SKM-1 treated with dmso at 0.1 percent for 144 hours (cell line): ENCODE measurements at regions not wholly inside any gene's neighbourhood (a gene's known extent, or its start where the extent isn't known, plus 50 kb on each side); places are given as distances from the start of the nearest gene placed in this dataset.
"Not testable (repeated sequence)": the region's sequence is repeated elsewhere in the genome, so short reads cannot be mapped to it uniquely, and the experiment has no call there.

Source experiments
- DNase-seq: peaks from one replicate; lab custom pipeline; 2025; ENCODE audit not compliant: unreplicated experiment; lab: John Stamatoyannopoulos, UW

GRCh38 chr17:30589431-30589830 is 112.2 kb downstream of the GOSR1 start:
- no peak for DNase-seq

GRCh38 chr17:30588798-30589247 is 111.6 kb downstream of the GOSR1 start:
- DNase-seq = no peak

GRCh38 chr17:30586818-30587595 is 109.8 kb downstream of the GOSR1 start:
- no peak for DNase-seq

- DNase-seq = no peak
Measured at GRCh38 chr17:30584810-30585209, 107.6 kb downstream of the GOSR1 start.

- DNase-seq = no peak
Measured at GRCh38 chr17:30580916-30581315, 103.7 kb downstream of the GOSR1 start.

GRCh38 chr17:30579610-30580315 is 102.6 kb downstream of the GOSR1 start:
- no peak for DNase-seq

- DNase-seq = not testable (repeated sequence)
Measured at GRCh38 chr17:30578015-30578717, 101.0 kb downstream of the GOSR1 start.
